Omental fat pad (tissue), 3 donors: ENCODE measurements at regions not wholly inside any gene's neighbourhood (a gene's known extent, or its start where the extent isn't known, plus 50 kb on each side); places are given as distances from the start of the nearest gene placed in this dataset.

Experiments
- ATAC-seq: fragments of 150-250 bp; one replicate; pipeline ENCODE4 v1.9.1; 2016; ENCODE audit warnings: mild to moderate bottlenecking, moderate library complexity; ENCODE audit not compliant: low FRiP score
- DNase-seq: peaks from one replicate; pipeline ENCODE4 v3.0.0-alpha.2; 2019; ENCODE audit warnings: low spot score
- CTCF ChIP-seq, 3 donors: fragments of 450-650 bp; IDR thresholded peaks; one replicate each; pipeline ENCODE4 v1.5.1; 2016 to 2017; ENCODE audit warnings: antibody characterized with exemption in 3 of 3, mild to moderate bottlenecking in 3 of 3, moderate library complexity in 2 of 3

- ATAC-seq: no peak
Measured at GRCh38 chr5:56601641-56602071, 213.7 kb upstream of the MAP3K1 start.

GRCh38 chr5:56598941-56599340, 216.4 kb upstream of the MAP3K1 start:
- DNase-seq: no peak
- ATAC-seq: no peak
- TF ChIP-seq CTCF (IDR thresholded peaks at IDR 0.05): no peak

More at GRCh38 chr5:56601641-56602071, 213.7 kb upstream of the MAP3K1 start:
- no peak for DNase-seq
- no peak for TF ChIP-seq CTCF (IDR thresholded peaks at IDR 0.05)

DNA sequence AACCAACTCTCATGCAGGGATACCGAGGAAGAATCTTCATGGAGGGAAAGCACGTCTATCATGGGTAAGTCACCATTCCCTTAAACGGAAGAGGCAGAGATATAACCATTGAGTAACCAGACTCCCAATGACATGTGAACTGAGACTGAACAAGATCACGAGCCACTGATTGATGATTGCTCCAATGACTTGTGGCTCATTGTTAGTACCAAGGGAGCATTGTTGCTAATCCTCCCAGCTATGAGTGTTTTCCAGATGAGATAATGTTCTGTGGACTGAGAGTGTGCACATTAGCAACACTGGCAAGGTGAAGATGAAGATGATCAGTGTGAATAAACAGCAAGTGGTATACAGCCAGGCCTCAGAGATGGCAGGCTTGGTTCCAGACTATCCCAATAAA, 219.2 kb upstream of the MAP3K1 start:
- TF ChIP-seq CTCF (IDR thresholded peaks at IDR 0.05): no peak
- no peak for ATAC-seq
- DNase-seq: no peak

DNA sequence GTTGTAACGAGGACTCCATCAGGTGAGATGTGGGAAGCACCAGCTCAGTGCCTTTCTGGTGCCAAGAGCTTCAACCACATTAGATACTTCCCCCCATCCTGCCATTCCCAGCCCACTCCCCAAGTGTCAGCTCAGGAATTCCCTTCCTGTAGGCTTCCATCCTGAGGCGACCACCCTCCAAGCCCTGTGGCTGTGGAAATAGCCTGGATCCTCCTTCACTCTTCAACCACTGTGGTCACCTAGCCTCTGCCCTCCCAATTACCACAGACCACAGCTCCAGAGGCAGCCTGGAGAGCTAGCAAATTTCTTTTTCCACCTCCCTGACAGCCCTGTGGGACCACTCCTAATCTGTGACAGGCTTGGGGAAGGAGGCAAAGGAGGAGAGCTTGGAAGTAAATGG, 219.8 kb upstream of the MAP3K1 start:
- ATAC-seq (no peak), DNase-seq (no peak)
- no peak for TF ChIP-seq CTCF (IDR thresholded peaks at IDR 0.05)

DNA sequence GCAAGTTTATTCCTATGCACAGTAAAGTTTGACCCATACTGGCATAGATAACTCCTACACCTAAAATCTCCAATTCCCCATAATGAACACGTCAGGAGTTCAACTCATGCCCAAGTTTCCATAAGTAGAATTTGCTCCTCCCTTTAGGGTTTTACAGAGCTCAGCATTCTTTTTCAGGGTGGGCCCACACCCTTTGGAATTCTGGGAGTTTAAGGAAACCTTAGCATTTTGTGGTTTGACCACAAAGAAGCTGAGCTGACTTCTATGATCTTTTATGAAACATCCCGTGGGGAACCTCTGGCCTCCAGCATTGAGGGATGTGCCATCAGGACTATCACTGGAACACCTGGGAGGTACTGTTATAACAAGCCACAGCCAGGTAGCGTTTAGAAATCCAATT, 220.6 kb upstream of the MAP3K1 start:
- DNase-seq (no peak), ATAC-seq (no peak)
- no peak for TF ChIP-seq CTCF (IDR thresholded peaks at IDR 0.05)

GRCh38 chr5:56591081-56591480, 224.3 kb upstream of the MAP3K1 start:
- DNase-seq: no peak
- ATAC-seq: no peak
- TF ChIP-seq CTCF (IDR thresholded peaks at IDR 0.05): no peak

DNA sequence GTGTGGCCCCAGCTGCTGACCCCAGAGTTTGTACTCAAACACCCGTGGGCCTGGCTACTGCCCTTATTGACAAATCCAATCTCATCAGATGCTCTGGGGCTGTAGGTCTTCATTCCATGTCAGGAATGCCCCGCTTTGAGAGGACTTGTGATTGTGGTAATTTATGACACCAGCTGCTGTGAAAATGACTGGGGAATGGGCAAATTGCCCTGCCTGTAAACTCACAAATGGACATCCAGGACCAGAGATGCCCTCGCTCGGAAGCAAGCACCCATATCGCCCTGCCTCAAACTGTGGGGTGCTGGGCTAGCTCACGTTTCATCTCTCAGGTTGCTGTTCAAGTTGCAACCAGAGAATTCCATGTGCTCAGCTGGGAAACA, 225.9 kb upstream of the MAP3K1 start:
- TF ChIP-seq CTCF (IDR thresholded peaks at IDR 0.05): no peak
- ATAC-seq: no peak
- DNase-seq: no peak
